Fibroblast of villous mesenchyme (primary cell): ENCODE measurements at regions not wholly inside any gene's neighbourhood (a gene's known extent, or its start where the extent isn't known, plus 50 kb on each side); places are given as distances from the start of the nearest gene placed in this dataset.

Experiments used
- DNase-seq: peaks from one replicate; pipeline ENCODE4 v3.0.0-alpha.2; 2010; ENCODE audit warnings: low read depth
- H3K4me3 ChIP-seq: 2 replicates; pipeline ENCODE4 v1.5.1; 2011; ENCODE audit warnings: low read depth, mild to moderate bottlenecking, low read length
- TF ChIP-seq, protein P1 (sequence below): IDR thresholded peaks from 2 replicates; pipeline ENCODE4 v1.5.1; 2012; ENCODE audit warnings: low read depth, mild to moderate bottlenecking, low read length; ENCODE audit not compliant: insufficient read depth

DNA sequence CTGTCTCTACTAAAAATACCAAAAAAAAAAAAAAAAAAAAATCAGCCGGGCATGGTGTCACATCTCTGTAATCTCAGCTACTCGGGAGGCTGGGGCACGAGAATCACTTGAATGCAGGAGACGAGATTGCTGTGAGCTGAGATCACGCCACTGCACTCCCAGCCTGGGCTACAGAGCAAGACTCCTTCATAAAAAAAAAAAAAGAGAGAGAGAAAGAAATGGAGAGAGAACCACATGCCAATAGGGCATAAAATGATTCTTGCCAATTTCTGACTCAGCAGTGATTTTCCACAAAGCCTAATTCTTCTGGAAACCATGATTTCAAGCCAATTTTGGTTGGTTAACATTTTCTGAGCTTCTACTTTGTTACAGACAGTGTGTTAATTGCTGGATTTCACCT lies 250.4 kb upstream of the SEL1L start:
- DNase-seq: no peak
- TF ChIP-seq, protein P1, sequence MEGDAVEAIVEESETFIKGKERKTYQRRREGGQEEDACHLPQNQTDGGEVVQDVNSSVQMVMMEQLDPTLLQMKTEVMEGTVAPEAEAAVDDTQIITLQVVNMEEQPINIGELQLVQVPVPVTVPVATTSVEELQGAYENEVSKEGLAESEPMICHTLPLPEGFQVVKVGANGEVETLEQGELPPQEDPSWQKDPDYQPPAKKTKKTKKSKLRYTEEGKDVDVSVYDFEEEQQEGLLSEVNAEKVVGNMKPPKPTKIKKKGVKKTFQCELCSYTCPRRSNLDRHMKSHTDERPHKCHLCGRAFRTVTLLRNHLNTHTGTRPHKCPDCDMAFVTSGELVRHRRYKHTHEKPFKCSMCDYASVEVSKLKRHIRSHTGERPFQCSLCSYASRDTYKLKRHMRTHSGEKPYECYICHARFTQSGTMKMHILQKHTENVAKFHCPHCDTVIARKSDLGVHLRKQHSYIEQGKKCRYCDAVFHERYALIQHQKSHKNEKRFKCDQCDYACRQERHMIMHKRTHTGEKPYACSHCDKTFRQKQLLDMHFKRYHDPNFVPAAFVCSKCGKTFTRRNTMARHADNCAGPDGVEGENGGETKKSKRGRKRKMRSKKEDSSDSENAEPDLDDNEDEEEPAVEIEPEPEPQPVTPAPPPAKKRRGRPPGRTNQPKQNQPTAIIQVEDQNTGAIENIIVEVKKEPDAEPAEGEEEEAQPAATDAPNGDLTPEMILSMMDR: no peak
- no peak overlapping the region for H3K4me3 ChIP-seq

DNA sequence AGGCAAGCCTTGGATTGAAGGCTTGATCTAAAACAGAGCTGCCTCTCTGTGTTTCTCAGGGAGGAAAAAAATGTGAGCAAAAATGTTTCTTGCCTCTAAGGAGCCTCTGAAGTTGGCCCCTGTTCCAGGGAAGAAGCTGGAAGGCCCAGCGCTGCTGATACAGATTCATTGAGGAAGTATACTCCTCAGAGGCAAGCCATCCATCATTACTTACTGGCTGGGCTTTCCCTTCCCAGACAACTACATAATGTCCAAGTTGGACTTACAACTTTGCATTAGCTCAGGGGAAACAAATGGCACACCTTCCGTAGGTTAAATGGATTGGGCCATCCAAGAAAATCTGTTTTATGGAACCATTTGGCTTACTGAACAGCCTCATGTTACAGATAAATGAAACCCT lies 263.7 kb upstream of the SEL1L start:
- H3K4me3 ChIP-seq: no peak overlapping the region
- DNase-seq: no peak
- TF ChIP-seq, protein P1: no peak

DNA sequence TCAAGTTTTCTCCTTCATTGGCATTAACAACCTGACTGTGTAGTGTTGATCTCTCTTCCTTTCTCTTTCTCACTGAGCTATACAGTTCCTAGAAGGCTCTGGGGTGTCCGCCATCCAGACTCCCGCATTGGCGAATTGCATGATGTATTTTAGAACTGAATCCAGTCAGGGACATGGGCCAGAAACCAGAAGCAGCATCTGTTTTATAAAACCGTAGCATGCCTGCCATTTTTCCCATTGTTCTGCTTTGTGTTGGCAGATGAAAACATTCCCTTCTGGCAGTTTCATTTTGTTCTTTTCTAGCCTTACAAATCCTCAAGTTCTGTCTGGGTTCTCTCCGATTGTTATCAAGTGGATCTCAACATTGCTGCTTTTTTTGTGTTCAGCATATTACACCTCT lies 268.3 kb upstream of the SEL1L start:
- no peak overlapping the region for H3K4me3 ChIP-seq
- DNase-seq: no peak
- TF ChIP-seq, protein P1: no peak

DNA sequence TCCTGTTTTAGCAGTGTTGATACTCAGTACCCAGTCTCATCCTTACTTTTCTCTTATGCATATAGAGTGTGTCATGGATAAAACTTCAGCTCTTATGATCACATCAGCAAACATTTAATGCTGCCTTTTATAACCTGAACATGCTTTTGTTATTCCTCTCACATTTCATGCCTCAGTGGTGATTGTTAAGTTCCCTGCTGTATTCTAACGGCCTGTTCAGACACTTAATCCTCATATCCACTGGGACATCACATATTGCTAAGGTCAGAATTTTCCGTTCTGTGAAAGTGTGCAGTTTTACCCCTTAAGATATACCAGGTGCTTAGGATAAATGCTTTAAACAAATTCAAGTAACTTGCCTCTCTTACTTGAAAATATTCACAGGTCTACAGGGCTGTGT lies 268.7 kb upstream of the SEL1L start:
- TF ChIP-seq, protein P1: no peak
- no peak overlapping the region for H3K4me3 ChIP-seq
- DNase-seq: no peak

DNA sequence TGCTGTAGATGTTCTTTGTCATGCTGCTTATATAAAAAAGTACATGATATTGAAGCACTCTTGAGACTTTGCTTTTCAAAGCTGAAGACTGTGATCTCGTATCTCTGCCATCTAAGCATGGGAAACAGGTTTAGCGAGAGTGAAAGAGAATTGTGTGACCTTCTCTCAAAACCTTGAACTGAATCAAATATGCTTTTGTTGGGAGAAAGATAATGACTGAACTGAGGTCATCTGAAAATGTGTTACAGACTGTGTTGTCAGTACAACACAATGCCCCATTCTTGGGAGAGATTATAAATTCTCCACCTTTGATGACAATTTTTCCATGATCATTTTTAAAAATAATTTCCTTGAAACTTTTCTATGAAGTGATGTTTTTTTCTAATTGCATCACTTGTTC lies 272.1 kb upstream of the SEL1L start:
- DNase-seq: no peak
- TF ChIP-seq, protein P1: no peak
- H3K4me3 ChIP-seq: no peak overlapping the region

DNA sequence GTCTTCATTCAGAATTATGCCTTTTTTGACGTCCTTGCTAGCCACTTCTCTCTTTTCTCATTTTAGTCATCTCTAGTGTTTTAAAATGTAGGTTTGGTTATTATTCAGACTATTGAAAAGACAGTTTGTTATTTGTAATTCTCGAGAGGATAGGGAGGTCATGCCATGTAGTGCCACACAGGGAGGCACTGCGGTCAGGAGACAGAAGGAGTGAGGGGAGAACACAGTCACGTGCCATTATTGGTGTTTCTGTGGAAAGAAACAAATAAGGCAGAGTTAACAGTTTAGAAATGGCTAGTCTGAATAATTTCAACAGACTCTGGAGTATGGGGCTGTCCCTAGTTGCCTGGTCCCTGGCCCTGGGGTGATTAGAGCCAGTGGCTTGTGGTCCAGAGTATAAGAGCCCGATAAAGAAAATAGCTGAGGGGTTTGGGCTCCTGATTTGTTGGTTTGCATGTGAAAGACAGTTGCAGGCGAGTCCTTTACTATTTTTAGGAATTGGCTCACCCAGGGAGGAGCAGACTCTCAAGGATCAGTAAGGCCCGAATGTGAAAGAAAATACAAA lies 278.1 kb upstream of the SEL1L start:
- no peak overlapping the region for H3K4me3 ChIP-seq
- TF ChIP-seq, protein P1: no peak
- no peak for DNase-seq

DNA sequence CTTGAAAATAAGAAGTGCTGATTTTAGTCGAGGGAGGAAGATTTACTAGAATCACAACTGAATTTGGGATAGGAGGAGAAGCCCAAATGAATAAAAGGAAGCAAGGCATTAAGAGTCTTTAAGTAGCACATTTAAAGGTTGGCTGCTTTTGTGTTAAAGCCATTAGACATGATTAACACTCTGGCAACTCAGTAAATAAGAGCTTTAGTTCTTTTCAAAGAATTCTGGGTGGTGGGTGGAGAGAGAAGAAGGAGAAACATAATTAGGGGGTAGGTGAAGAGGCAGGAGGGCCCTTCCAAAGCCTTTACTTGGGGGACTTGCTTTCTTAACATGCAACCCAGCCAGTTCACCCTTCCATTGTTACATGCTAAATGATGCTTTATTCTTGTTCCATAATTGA lies 284.6 kb upstream of the SEL1L start:
- no peak for DNase-seq

More for the DNA sequence above, 284.6 kb upstream of the SEL1L start:
- H3K4me3 ChIP-seq: no peak overlapping the region
- TF ChIP-seq, protein P1: no peak
